Neural cell (in vitro differentiated cells): ENCODE measurements at regions not wholly inside any gene's neighbourhood (a gene's known extent, or its start where the extent isn't known, plus 50 kb on each side); places are given as distances from the start of the nearest gene placed in this dataset.

ENCODE experiments used
- H2AFZ ChIP-seq: fragments of 200-600, 300-800 bp; sonication (generic), shearing (Covaris generic); 2 replicates; pipeline ENCODE4 v1.6.0; 2014; ENCODE audit warnings: low read depth, mild to moderate bottlenecking, antibody characterized with exemption, low read length, moderate library complexity
- H3F3A ChIP-seq: fragments of 200-600 bp; shearing (Covaris generic); 2 replicates; pipeline ENCODE4 v1.6.1; 2016; ENCODE audit warnings: mild to moderate bottlenecking, moderate library complexity, mixed read lengths, antibody characterized with exemption, low read length; ENCODE audit not compliant: insufficient read depth, poor library complexity, severe bottlenecking
- H3K27ac ChIP-seq: fragments of 200-600, 300-800 bp; sonication (generic), shearing (Covaris generic); 2 replicates; pipeline ENCODE4 v1.5.1; 2014; ENCODE audit warnings: mild to moderate bottlenecking, low read length, moderate library complexity
- H3K27me3 ChIP-seq: fragments of 300-800, 200-600 bp; sonication (generic), shearing (Covaris generic); 2 replicates; pipeline ENCODE4 v1.6.0; 2014; ENCODE audit warnings: mild to moderate bottlenecking, low read depth, low read length, moderate library complexity; ENCODE audit not compliant: insufficient read depth
- H3K36me3 ChIP-seq: fragments of 300-800, 200-600 bp; sonication (generic), shearing (Covaris generic); 2 replicates; pipeline ENCODE4 v1.5.1; 2014; ENCODE audit warnings: mild to moderate bottlenecking, antibody characterized with exemption, low read length, moderate library complexity; ENCODE audit not compliant: insufficient read depth
- H3K4me2 ChIP-seq: fragments of 300-800, 200-600 bp; sonication (generic), shearing (Covaris generic); 2 replicates; pipeline ENCODE4 v1.6.0; 2014; ENCODE audit warnings: mild to moderate bottlenecking, low read length
- H3K4me3 ChIP-seq: fragments of 300-800, 200-600 bp; sonication (generic), shearing (Covaris generic); 2 replicates; pipeline ENCODE4 v1.5.1; 2014; ENCODE audit warnings: mild to moderate bottlenecking, low read length, moderate library complexity
- H3K79me2 ChIP-seq: fragments of 200-600 bp; shearing (Covaris generic); replicated peaks from 2 replicates; pipeline ENCODE4 v1.6.0; 2014; ENCODE audit warnings: mild to moderate bottlenecking, low read length, moderate library complexity; ENCODE audit not compliant: insufficient read depth
- H3K9ac ChIP-seq: fragments of 300-800, 200-600 bp; sonication (generic), shearing (Covaris generic); 2 replicates; pipeline ENCODE4 v1.6.1; 2016; ENCODE audit warnings: mild to moderate bottlenecking, low read length, mixed read lengths
- H3K9me2 ChIP-seq: fragments of 200-600 bp; shearing (Covaris generic); 2 replicates; pipeline ENCODE4 v1.6.1; 2016; ENCODE audit warnings: mild to moderate bottlenecking, low read length, mixed read lengths; ENCODE audit not compliant: insufficient read depth
- H3K9me3 ChIP-seq: fragments of 200-600, 300-800 bp; sonication (generic), shearing (Covaris generic); 2 replicates; pipeline ENCODE4 v1.6.1; 2016; ENCODE audit warnings: mild to moderate bottlenecking, mixed run types, low read length, moderate library complexity, mixed read lengths
- H4K20me1 ChIP-seq: fragments of 200-600 bp; shearing (Covaris generic); 2 replicates; pipeline ENCODE4 v1.6.1; 2016; ENCODE audit warnings: mild to moderate bottlenecking, mixed run types; ENCODE audit not compliant: insufficient read depth
- EP300 ChIP-seq: fragments of 450-650 bp; conservative IDR thresholded peaks from 2 replicates; pipeline ENCODE4 v1.6.1; 2014; ENCODE audit warnings: antibody characterized with exemption, mild to moderate bottlenecking, moderate library complexity; ENCODE audit not compliant: poor library complexity, severe bottlenecking
- EZH2 ChIP-seq: fragments of 200-600, 300-800 bp; shearing (Covaris generic), sonication (generic); IDR thresholded peaks from 2 replicates; pipeline ENCODE4 v1.6.1; 2014; ENCODE audit warnings: antibody characterized with exemption, low read length, borderline replicate concordance, mild to moderate bottlenecking; ENCODE audit not compliant: insufficient read depth, poor library complexity, severe bottlenecking
- MXI1 ChIP-seq: fragments of 450-650 bp; conservative IDR thresholded peaks from 2 replicates; pipeline ENCODE4 v1.6.1; 2014; ENCODE audit warnings: antibody characterized with exemption, mild to moderate bottlenecking; ENCODE audit not compliant: poor library complexity, severe bottlenecking
- POLR2AphosphoS5 ChIP-seq: IDR thresholded peaks from 2 replicates; pipeline ENCODE4 v1.6.1; 2012
- RAD21 ChIP-seq: fragments of 450-650 bp; conservative IDR thresholded peaks from 2 replicates; pipeline ENCODE4 v1.6.1; 2014; ENCODE audit warnings: antibody characterized with exemption, mild to moderate bottlenecking, moderate library complexity
- SMC3 ChIP-seq: fragments of 450-650 bp; conservative IDR thresholded peaks from 2 replicates; pipeline ENCODE4 v1.6.1; 2014; ENCODE audit warnings: antibody characterized with exemption, mild to moderate bottlenecking, moderate library complexity; ENCODE audit not compliant: poor library complexity
- TAF1 ChIP-seq: IDR thresholded peaks from 2 replicates; pipeline ENCODE4 v1.6.1; 2012; ENCODE audit warnings: low read depth
- TF ChIP-seq, protein P1 (sequence below): IDR thresholded peaks from 2 replicates; pipeline ENCODE4 v1.6.1; 2012; ENCODE audit warnings: borderline replicate concordance
- TF ChIP-seq, protein P2 (sequence below): fragments of 450-650 bp; IDR thresholded peaks from 2 replicates; pipeline ENCODE4 v1.5.1; 2014; ENCODE audit warnings: antibody characterized with exemption, mild to moderate bottlenecking, moderate library complexity; ENCODE audit not compliant: poor library complexity, severe bottlenecking

DNA sequence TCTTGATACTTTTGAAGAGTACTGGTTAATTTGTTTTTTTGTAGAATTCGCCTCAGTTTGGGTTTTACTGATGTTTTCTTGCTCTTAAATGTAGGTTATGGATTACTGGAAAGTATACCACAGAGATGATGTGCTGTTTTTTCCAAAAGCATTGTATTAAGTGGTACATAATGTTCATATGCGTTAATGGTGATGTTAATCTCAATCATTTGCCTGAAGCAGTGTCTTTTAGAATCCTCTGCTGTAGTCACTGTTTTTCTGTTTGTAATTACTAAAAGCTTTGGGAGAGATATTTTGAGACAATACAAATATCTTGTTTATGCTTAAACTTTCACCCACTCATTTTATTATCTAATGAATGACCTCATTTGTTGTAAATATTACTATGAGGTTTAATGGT, 163.4 kb upstream of the LRP1B start:
- Histone ChIP-seq H3K9me3 (no peaks in the 10 kb centered on the region), H3K4me3 (no peak overlapping the region), H3K4me2 (no peak overlapping the region), H4K20me1 (no peaks in the 10 kb centered on the region), H3K79me2 (no peaks in the 10 kb centered on the region), H3K9me2 (no peaks in the 10 kb centered on the region), H3K36me3 (no peaks in the 10 kb centered on the region), H3K27ac (no peak overlapping the region), H3K9ac (no peak overlapping the region), H3K27me3 (no peaks in the 10 kb centered on the region), H2AFZ (no peak overlapping the region), H3F3A (no peaks in the 10 kb centered on the region)
- no peak for TF ChIP-seq EP300
- TF ChIP-seq, protein P1, sequence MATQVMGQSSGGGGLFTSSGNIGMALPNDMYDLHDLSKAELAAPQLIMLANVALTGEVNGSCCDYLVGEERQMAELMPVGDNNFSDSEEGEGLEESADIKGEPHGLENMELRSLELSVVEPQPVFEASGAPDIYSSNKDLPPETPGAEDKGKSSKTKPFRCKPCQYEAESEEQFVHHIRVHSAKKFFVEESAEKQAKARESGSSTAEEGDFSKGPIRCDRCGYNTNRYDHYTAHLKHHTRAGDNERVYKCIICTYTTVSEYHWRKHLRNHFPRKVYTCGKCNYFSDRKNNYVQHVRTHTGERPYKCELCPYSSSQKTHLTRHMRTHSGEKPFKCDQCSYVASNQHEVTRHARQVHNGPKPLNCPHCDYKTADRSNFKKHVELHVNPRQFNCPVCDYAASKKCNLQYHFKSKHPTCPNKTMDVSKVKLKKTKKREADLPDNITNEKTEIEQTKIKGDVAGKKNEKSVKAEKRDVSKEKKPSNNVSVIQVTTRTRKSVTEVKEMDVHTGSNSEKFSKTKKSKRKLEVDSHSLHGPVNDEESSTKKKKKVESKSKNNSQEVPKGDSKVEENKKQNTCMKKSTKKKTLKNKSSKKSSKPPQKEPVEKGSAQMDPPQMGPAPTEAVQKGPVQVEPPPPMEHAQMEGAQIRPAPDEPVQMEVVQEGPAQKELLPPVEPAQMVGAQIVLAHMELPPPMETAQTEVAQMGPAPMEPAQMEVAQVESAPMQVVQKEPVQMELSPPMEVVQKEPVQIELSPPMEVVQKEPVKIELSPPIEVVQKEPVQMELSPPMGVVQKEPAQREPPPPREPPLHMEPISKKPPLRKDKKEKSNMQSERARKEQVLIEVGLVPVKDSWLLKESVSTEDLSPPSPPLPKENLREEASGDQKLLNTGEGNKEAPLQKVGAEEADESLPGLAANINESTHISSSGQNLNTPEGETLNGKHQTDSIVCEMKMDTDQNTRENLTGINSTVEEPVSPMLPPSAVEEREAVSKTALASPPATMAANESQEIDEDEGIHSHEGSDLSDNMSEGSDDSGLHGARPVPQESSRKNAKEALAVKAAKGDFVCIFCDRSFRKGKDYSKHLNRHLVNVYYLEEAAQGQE: no peak
- TF ChIP-seq, protein P2, sequence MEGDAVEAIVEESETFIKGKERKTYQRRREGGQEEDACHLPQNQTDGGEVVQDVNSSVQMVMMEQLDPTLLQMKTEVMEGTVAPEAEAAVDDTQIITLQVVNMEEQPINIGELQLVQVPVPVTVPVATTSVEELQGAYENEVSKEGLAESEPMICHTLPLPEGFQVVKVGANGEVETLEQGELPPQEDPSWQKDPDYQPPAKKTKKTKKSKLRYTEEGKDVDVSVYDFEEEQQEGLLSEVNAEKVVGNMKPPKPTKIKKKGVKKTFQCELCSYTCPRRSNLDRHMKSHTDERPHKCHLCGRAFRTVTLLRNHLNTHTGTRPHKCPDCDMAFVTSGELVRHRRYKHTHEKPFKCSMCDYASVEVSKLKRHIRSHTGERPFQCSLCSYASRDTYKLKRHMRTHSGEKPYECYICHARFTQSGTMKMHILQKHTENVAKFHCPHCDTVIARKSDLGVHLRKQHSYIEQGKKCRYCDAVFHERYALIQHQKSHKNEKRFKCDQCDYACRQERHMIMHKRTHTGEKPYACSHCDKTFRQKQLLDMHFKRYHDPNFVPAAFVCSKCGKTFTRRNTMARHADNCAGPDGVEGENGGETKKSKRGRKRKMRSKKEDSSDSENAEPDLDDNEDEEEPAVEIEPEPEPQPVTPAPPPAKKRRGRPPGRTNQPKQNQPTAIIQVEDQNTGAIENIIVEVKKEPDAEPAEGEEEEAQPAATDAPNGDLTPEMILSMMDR: no peak
- TF ChIP-seq MXI1: no peak
- no peak for TF ChIP-seq TAF1
- TF ChIP-seq RAD21: no peak
- no peak for TF ChIP-seq POLR2AphosphoS5
- no peak for TF ChIP-seq EZH2
- TF ChIP-seq SMC3: no peak

DNA sequence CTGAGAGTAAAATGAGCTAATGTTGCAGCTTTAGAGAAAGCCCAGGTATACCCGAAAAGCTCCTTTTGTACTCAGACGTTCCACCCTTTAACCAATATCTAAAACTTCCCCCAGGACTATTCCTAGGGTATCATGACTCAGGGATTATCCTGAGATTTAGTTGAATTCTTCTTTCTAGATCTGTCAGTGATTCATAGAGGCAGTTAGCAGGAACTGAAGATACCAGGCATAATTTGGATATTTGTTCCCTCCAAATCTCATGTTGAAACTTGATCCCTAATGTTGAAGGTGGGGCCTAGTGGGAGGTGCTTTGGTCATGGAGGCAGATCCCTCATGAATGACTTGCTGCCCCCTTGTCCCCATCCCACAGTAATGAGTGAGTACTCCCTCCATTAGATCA, 161.2 kb upstream of the LRP1B start:
- TF ChIP-seq TAF1: no peak
- TF ChIP-seq RAD21: no peak
- TF ChIP-seq, protein P1: no peak
- no peak for TF ChIP-seq EP300
- no peak for TF ChIP-seq SMC3
- TF ChIP-seq, protein P2: no peak
- TF ChIP-seq MXI1: no peak
- TF ChIP-seq EZH2: no peak
- no peak for TF ChIP-seq POLR2AphosphoS5
- Histone ChIP-seq H3K9me2 (no peaks in the 10 kb centered on the region), H3K27me3 (no peaks in the 10 kb centered on the region), H3K9ac (no peak overlapping the region), H3K4me2 (no peak overlapping the region), H3K27ac (no peak overlapping the region), H3K4me3 (no peak overlapping the region), H3K79me2 (no peaks in the 10 kb centered on the region), H3K9me3 (no peaks in the 10 kb centered on the region), H4K20me1 (no peaks in the 10 kb centered on the region), H2AFZ (no peak overlapping the region), H3F3A (no peaks in the 10 kb centered on the region), H3K36me3 (no peaks in the 10 kb centered on the region)
